Spleen (tissue), 7 donors: ENCODE measurements at regions not wholly inside any gene's neighbourhood (a gene's known extent, or its start where the extent isn't known, plus 50 kb on each side); places are given as distances from the start of the nearest gene placed in this dataset.

Source experiments
- CTCF ChIP-seq, 11 experiments: fragments of 200-600 bp in 7 of 11; fragments of 450-650 bp in 4 of 11; sonication (generic) in 4 of 11; IDR thresholded peaks in 8 of 11; conservative IDR thresholded peaks in 3 of 11; 1 replicate in 7 of 11; 2 replicates in 4 of 11; pipeline versions ENCODE4 v1.4.0 to v1.8.0; 2016 to 2021; ENCODE audit warnings: antibody characterized with exemption in 11 of 11, inconsistent platforms in 4 of 11, mild to moderate bottlenecking in 1 of 11
- POLR2A ChIP-seq, 3 donors: fragments of 450-650 bp; IDR thresholded peaks; one replicate each; pipeline ENCODE4 v1.5.1; 2017; ENCODE audit warnings: antibody characterized with exemption in 3 of 3, mild to moderate bottlenecking in 1 of 3
- POLR2AphosphoS5 ChIP-seq, 3 donors: sonication (generic); formaldehyde crosslinking; IDR thresholded peaks; one replicate each; pipeline ENCODE4 v1.5.1; 2017; ENCODE audit warnings: antibody characterized with exemption in 3 of 3
- donor health status: DM: no; HTN: no; CAD: no; lungs with moderate emphysema.
- donor health status: DM: no; HTN: no; CAD: no.
- donor health status: DM: no; HTN: no; CAD: no.

GRCh38 chr12:69115099-69115498, 124.3 kb upstream of the CPSF6 start:
- no peak for TF ChIP-seq POLR2A (IDR thresholded peaks at IDR 0.05)
- no peak for TF ChIP-seq CTCF (IDR thresholded peaks at IDR 0.05 in 8 of 11, conservative IDR thresholded peaks at IDR 0.05 in 3 of 11)
- TF ChIP-seq POLR2AphosphoS5 (IDR thresholded peaks at IDR 0.05): no peak
